ENCODE measurements at regions not wholly inside any gene's neighbourhood (a gene's known extent, or its start where the extent isn't known, plus 50 kb on each side); places are given as distances from the start of the nearest gene placed in this dataset.

- Mint-ChIP-seq H3K9me3 (no peaks in the 10 kb centered on the region), H3K4me3 (no peak overlapping the region), H3K36me3 (ENCODE audit: insufficient read depth) (no peaks in the 10 kb centered on the region), H3K4me1 (ENCODE audit: low read depth) (no peaks in the 10 kb centered on the region), H3K27me3 (ENCODE audit: low read depth) (no peaks in the 10 kb centered on the region)
- ATAC-seq (no peak), DNase-seq (no peak)
These were observed 208.2 kb upstream of the EPHA4 start for GRCh38 chr2:221780281-221780688.

- DNase-seq (no peak), ATAC-seq (no peak)
- no peaks in the 10 kb centered on the region for H3K9me3 Mint-ChIP-seq
- H3K27me3 Mint-ChIP-seq (ENCODE audit: low read depth) = no peaks in the 10 kb centered on the region
- no peaks in the 10 kb centered on the region for H3K4me1 Mint-ChIP-seq (ENCODE audit: low read depth)
- H3K36me3 Mint-ChIP-seq (ENCODE audit: insufficient read depth) = no peaks in the 10 kb centered on the region
- no peak overlapping the region for H3K4me3 Mint-ChIP-seq
These were observed 207.5 kb upstream of the EPHA4 start for GRCh38 chr2:221779614-221780067.

GRCh38 chr2:221778025-221778424 is 205.9 kb upstream of the EPHA4 start:
- no peaks in the 10 kb centered on the region for H3K4me1 Mint-ChIP-seq (ENCODE audit: low read depth)
- H3K9me3 Mint-ChIP-seq = no peaks in the 10 kb centered on the region
- H3K36me3 Mint-ChIP-seq (ENCODE audit: insufficient read depth) = no peaks in the 10 kb centered on the region
- DNase-seq (no peak), ATAC-seq (no peak)
- H3K4me3 Mint-ChIP-seq = no peak overlapping the region
- H3K27me3 Mint-ChIP-seq (ENCODE audit: low read depth) = no peaks in the 10 kb centered on the region

- ATAC-seq (no peak), DNase-seq (no peak)
- Mint-ChIP-seq H3K36me3 (ENCODE audit: insufficient read depth) (no peaks in the 10 kb centered on the region), H3K4me3 (no peak overlapping the region), H3K9me3 (no peaks in the 10 kb centered on the region), H3K27me3 (ENCODE audit: low read depth) (no peaks in the 10 kb centered on the region), H3K4me1 (ENCODE audit: low read depth) (no peaks in the 10 kb centered on the region)
These were observed 205.0 kb upstream of the EPHA4 start for GRCh38 chr2:221777119-221777518.

- Mint-ChIP-seq H3K4me3 (no peak overlapping the region), H3K27me3 (ENCODE audit: low read depth) (no peaks in the 10 kb centered on the region), H3K4me1 (ENCODE audit: low read depth) (no peaks in the 10 kb centered on the region), H3K9me3 (no peaks in the 10 kb centered on the region), H3K36me3 (ENCODE audit: insufficient read depth) (no peaks in the 10 kb centered on the region)
- no peak for ATAC-seq
- no peak for DNase-seq
These were observed 203.0 kb upstream of the EPHA4 start for GRCh38 chr2:221775096-221775495.

- H3K4me1 Mint-ChIP-seq (ENCODE audit: low read depth) = no peaks in the 10 kb centered on the region
- H3K27me3 Mint-ChIP-seq (ENCODE audit: low read depth) = no peaks in the 10 kb centered on the region
- H3K4me3 Mint-ChIP-seq = no peak overlapping the region
- ATAC-seq = no peak
- no peak for DNase-seq
- no peaks in the 10 kb centered on the region for H3K36me3 Mint-ChIP-seq (ENCODE audit: insufficient read depth)
- no peaks in the 10 kb centered on the region for H3K9me3 Mint-ChIP-seq
These were observed 202.0 kb upstream of the EPHA4 start for GRCh38 chr2:221774136-221774535.

GRCh38 chr2:221771297-221771696 is 199.2 kb upstream of the EPHA4 start:
- H3K4me3 Mint-ChIP-seq = no peak overlapping the region
- no peaks in the 10 kb centered on the region for H3K27me3 Mint-ChIP-seq (ENCODE audit: low read depth)
- ATAC-seq (no peak), DNase-seq (no peak)
- no peaks in the 10 kb centered on the region for H3K4me1 Mint-ChIP-seq (ENCODE audit: low read depth)
- no peaks in the 10 kb centered on the region for H3K36me3 Mint-ChIP-seq (ENCODE audit: insufficient read depth)
- no peaks in the 10 kb centered on the region for H3K9me3 Mint-ChIP-seq

- H3K36me3 Mint-ChIP-seq (ENCODE audit: insufficient read depth) = no peaks in the 10 kb centered on the region
- DNase-seq (no peak), ATAC-seq (no peak)
- H3K27me3 Mint-ChIP-seq (ENCODE audit: low read depth) = no peaks in the 10 kb centered on the region
- H3K4me3 Mint-ChIP-seq = no peak overlapping the region
- no peaks in the 10 kb centered on the region for H3K4me1 Mint-ChIP-seq (ENCODE audit: low read depth)
- no peaks in the 10 kb centered on the region for H3K9me3 Mint-ChIP-seq
These were observed 195.3 kb upstream of the EPHA4 start for GRCh38 chr2:221767106-221768012.

GRCh38 chr2:221762496-221762895 is 190.4 kb upstream of the EPHA4 start:
- peaks cover 6% of the 10 kb centered on the region for H3K9me3 Mint-ChIP-seq
- no peaks in the 10 kb centered on the region for H3K4me1 Mint-ChIP-seq (ENCODE audit: low read depth)
- H3K36me3 Mint-ChIP-seq (ENCODE audit: insufficient read depth) = no peaks in the 10 kb centered on the region
- ATAC-seq (no peak), DNase-seq (no peak)
- H3K27me3 Mint-ChIP-seq (ENCODE audit: low read depth) = no peaks in the 10 kb centered on the region
- H3K4me3 Mint-ChIP-seq = no peak overlapping the region

- H3K4me3 Mint-ChIP-seq = no peak overlapping the region
- peaks cover 6% of the 10 kb centered on the region for H3K9me3 Mint-ChIP-seq
- no peak for ATAC-seq
- H3K36me3 Mint-ChIP-seq (ENCODE audit: insufficient read depth) = no peaks in the 10 kb centered on the region
- H3K4me1 Mint-ChIP-seq (ENCODE audit: low read depth) = no peaks in the 10 kb centered on the region
- H3K27me3 Mint-ChIP-seq (ENCODE audit: low read depth) = no peaks in the 10 kb centered on the region
- DNase-seq = no peak
These were observed 189.2 kb upstream of the EPHA4 start for GRCh38 chr2:221761260-221761659.

GRCh38 chr2:221758076-221758475 is 186.0 kb upstream of the EPHA4 start:
- Mint-ChIP-seq H3K4me1 (ENCODE audit: low read depth) (no peaks in the 10 kb centered on the region), H3K27me3 (ENCODE audit: low read depth) (no peaks in the 10 kb centered on the region), H3K4me3 (no peak overlapping the region), H3K9me3 (peaks cover 6% of the 10 kb centered on the region), H3K36me3 (ENCODE audit: insufficient read depth) (no peaks in the 10 kb centered on the region)
- ATAC-seq = no peak
- DNase-seq = no peak

- no peak for ATAC-seq
- H3K4me1 Mint-ChIP-seq (ENCODE audit: low read depth) = no peaks in the 10 kb centered on the region
- no peak for DNase-seq
- H3K9me3 Mint-ChIP-seq = peaks cover 4% of the 10 kb centered on the region
- no peak overlapping the region for H3K4me3 Mint-ChIP-seq
- H3K27me3 Mint-ChIP-seq (ENCODE audit: low read depth) = no peaks in the 10 kb centered on the region
- H3K36me3 Mint-ChIP-seq (ENCODE audit: insufficient read depth) = no peaks in the 10 kb centered on the region
These were observed 181.3 kb upstream of the EPHA4 start for GRCh38 chr2:221753401-221753800.

- no peaks in the 10 kb centered on the region for H3K36me3 Mint-ChIP-seq (ENCODE audit: insufficient read depth)
- no peak for ATAC-seq
- peaks cover 3% of the 10 kb centered on the region for H3K9me3 Mint-ChIP-seq
- no peaks in the 10 kb centered on the region for H3K27me3 Mint-ChIP-seq (ENCODE audit: low read depth)
- DNase-seq = no peak
- H3K4me3 Mint-ChIP-seq = no peak overlapping the region
- no peaks in the 10 kb centered on the region for H3K4me1 Mint-ChIP-seq (ENCODE audit: low read depth)
These were observed 180.7 kb upstream of the EPHA4 start for GRCh38 chr2:221752781-221753180.

GRCh38 chr2:221750316-221750715 is 178.2 kb upstream of the EPHA4 start:
- Mint-ChIP-seq H3K9me3 (no peaks in the 10 kb centered on the region), H3K4me3 (no peak overlapping the region), H3K36me3 (ENCODE audit: insufficient read depth) (no peaks in the 10 kb centered on the region), H3K27me3 (ENCODE audit: low read depth) (no peaks in the 10 kb centered on the region), H3K4me1 (ENCODE audit: low read depth) (no peaks in the 10 kb centered on the region)
- no peak for DNase-seq
- no peak for ATAC-seq

GRCh38 chr2:221747289-221747972 is 175.3 kb upstream of the EPHA4 start:
- H3K4me1 Mint-ChIP-seq (ENCODE audit: low read depth) = no peaks in the 10 kb centered on the region
- ATAC-seq (no peak), DNase-seq (no peak)
- no peaks in the 10 kb centered on the region for H3K27me3 Mint-ChIP-seq (ENCODE audit: low read depth)
- no peaks in the 10 kb centered on the region for H3K9me3 Mint-ChIP-seq
- no peak overlapping the region for H3K4me3 Mint-ChIP-seq
- no peaks in the 10 kb centered on the region for H3K36me3 Mint-ChIP-seq (ENCODE audit: insufficient read depth)

Measured in activated T-cell treated with anti-CD3 and anti-CD28 coated beads, Interleukin-2, amount 50 U/mL, for 4 hours (primary cell).